IMR-90 (cell line): ENCODE measurements at regions not wholly inside any gene's neighbourhood (a gene's known extent, or its start where the extent isn't known, plus 50 kb on each side); places are given as distances from the start of the nearest gene placed in this dataset.

ENCODE experiments used
- BHLHE40 ChIP-seq: fragments of 150-350 bp; IDR thresholded peaks from 2 replicates; pipeline ENCODE4 v1.6.1; 2016; ENCODE audit warnings: mild to moderate bottlenecking, low read depth, low read length
- CEBPB ChIP-seq: IDR thresholded peaks from 2 replicates; pipeline ENCODE4 v1.6.1; 2012; ENCODE audit warnings: low read depth, low read length, improper control_type of control experiment
- CHD1 ChIP-seq: IDR thresholded peaks from 2 replicates; pipeline ENCODE4 v1.6.1; 2012; ENCODE audit warnings: low read depth, low read length, improper control_type of control experiment
- CTCF ChIP-seq: conservative IDR thresholded peaks from 2 replicates; pipeline ENCODE4 v1.5.1; 2012; ENCODE audit warnings: mild to moderate bottlenecking, low read depth, low read length, improper control_type of control experiment
- ELK1 ChIP-seq: fragments of 150-350 bp; IDR thresholded peaks from 2 replicates; pipeline ENCODE4 v1.6.1; 2016; ENCODE audit warnings: low read depth, mild to moderate bottlenecking, low read length, moderate library complexity, borderline replicate concordance
- MXI1 ChIP-seq: IDR thresholded peaks from 2 replicates; pipeline ENCODE4 v1.6.1; 2012; ENCODE audit warnings: low read depth, mild to moderate bottlenecking, low read length, moderate library complexity, borderline replicate concordance
- NFE2L2 ChIP-seq: fragments of 150-350 bp; IDR thresholded peaks from 2 replicates; pipeline ENCODE4 v1.6.1; 2016; ENCODE audit warnings: low read depth, mild to moderate bottlenecking, low read length
- POLR2A ChIP-seq: IDR thresholded peaks from 2 replicates; pipeline ENCODE4 v1.6.1; 2012; ENCODE audit warnings: mild to moderate bottlenecking, low read depth, low read length
- RAD21 ChIP-seq: IDR thresholded peaks from 2 replicates; pipeline ENCODE4 v1.6.1; 2012; ENCODE audit warnings: low read length, improper control_type of control experiment
- RCOR1 ChIP-seq: IDR thresholded peaks from 2 replicates; pipeline ENCODE4 v1.6.1; 2012; ENCODE audit warnings: mild to moderate bottlenecking, low read length, improper control_type of control experiment; ENCODE audit not compliant: insufficient replicate concordance
- RFX5 ChIP-seq: IDR thresholded peaks from 2 replicates; pipeline ENCODE4 v1.8.0; 2012; ENCODE audit warnings: low read depth, mild to moderate bottlenecking, low read length, moderate library complexity
- SMC3 ChIP-seq: fragments of 150-350 bp; IDR thresholded peaks from 2 replicates; pipeline ENCODE4 v1.6.1; 2016; ENCODE audit warnings: low read depth, mild to moderate bottlenecking, antibody characterized with exemption, low read length, moderate library complexity

GRCh38 chr18:55069497-55069896 is 110.2 kb upstream of the CCDC68 start:
- TF ChIP-seq CHD1 = no peak
- TF ChIP-seq CTCF = no peak
- no peak for TF ChIP-seq NFE2L2
- TF ChIP-seq SMC3 = no peak
- no peak for TF ChIP-seq POLR2A
- no peak for TF ChIP-seq ELK1
- TF ChIP-seq CEBPB = no peak
- TF ChIP-seq MXI1 = no peak
- no peak for TF ChIP-seq RAD21
- TF ChIP-seq BHLHE40 = no peak
- TF ChIP-seq RFX5 = no peak
- TF ChIP-seq RCOR1 = no peak
